Activated T-helper 1 cell treated with anti-CD3 and anti-CD28 coated beads, Interleukin-2, amount 50 U/mL, for 16 hours (primary cell): ENCODE measurements at regions not wholly inside any gene's neighbourhood (a gene's known extent, or its start where the extent isn't known, plus 50 kb on each side); places are given as distances from the start of the nearest gene placed in this dataset.

Experiments used
- DNase-seq, 2 donors: peaks; one replicate each; pipeline ENCODE4 v3.0.0-alpha.2; 2020; ENCODE audit warnings: low read depth in 1 of 2, low spot score in 1 of 2

DNA sequence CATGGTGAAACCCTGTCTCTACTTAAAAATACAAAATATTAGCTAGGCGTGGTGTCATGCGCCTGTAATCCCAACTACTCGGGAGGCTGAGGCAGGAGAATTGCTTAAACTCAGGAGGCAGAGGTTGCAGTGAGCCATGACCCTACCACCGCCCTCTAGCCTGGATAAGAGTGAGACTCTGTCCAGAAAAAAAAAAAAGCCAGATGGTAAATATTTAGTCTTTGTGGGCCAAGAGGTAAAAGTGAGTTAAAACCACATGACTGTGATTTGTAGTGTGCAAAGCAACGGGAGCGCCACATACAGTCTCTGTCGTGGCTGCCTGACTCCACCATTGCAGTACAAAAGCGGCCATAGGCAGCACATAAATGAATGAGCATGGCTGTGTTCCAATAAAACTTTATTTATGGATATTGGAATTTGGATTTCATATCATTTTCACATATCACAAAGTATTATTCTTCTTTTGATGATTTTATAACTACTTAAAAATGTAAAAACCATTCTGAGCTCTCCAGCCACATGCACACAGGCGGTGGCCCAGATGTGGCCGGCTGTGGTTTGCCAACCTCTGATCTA is 51.8 kb upstream of the CASZ1 start:
- no peak for DNase-seq

DNA sequence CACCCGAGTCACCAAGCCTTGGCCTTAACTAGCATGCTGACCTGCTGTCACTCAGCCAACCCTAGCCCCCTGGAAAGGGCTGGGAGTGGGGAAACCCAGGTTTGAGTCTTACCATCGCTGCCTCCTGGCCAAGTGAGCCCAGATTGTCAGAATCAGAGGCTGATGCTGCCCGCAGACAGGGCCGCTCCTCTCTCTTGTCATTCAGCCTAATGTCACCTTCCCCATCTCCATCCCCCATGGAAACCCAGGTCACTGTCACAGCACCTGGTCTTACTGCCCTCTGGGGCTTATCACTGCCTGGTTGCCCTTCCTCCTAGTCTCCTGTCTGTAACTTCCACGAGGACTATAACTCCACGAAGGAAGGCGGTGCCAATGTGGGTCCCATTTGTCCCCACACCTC is 53.6 kb upstream of the CASZ1 start:
- DNase-seq = no peak

DNA sequence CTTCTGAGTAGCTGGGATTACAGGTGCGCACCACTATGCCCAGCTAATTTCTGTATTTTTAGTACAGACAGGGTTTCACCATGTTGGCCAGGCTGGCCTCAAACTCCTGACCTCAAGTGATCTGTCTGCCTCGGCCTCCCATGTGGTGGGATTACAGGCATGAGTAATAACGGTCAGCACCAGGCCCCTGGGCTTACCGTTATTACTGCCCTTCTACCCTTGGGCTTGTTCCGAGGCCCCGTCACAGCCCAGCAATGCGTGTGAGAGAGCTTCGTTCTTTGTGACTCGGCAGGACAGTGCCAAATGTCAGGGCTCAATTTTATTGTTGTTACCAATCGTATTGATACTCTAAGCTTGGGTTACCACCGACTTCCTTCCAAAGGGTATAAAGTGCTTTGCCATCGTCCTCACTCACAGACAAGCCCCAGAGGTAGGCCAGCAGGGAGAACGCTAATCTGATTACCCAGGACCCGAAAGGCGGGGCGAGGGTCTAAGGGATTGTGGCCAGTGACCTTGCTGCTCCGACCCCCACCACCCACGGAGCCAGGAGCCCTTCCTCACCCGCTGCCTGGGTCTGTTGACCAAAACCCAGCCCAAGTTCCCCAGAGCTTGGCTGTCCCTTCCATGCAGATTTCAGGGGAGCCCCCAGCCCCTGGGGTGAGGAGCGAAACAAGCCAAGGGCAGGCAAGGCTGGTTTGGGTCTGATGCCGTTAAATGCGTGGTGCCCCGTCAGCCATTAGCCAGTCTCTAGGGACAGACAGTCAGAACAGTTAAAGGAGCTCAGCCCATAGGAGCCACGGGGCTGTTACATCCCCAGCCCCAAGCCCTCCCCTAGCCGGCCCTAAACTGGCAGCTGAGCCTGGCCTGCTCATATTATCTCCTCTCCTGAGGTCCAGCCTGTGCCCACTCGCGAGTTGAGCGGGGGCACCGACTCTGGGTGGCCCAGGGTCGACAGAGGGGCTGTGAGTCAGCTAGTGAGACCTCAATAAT is 54.9 kb upstream of the CASZ1 start:
- no peak for DNase-seq

DNA sequence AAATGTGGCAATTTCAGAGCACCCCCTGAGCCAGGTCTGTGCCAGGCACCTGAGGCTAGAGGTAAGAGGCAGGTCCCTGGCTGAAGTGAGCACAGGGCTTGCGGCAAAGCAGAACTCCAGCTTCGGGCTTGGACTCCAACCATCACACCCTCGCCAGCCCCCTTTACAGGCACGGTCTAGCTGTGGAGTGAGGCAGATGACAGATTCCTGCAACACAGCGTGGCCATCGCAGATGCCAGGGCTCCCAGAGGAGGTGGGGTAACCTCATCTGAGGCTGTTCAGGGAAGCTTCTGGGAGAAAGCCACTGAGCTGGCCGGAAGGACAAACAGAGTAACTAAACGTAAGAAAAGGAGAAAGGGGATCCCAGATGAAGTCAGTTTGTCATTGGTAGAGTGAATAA is 55.6 kb upstream of the CASZ1 start:
- no peak for DNase-seq

DNA sequence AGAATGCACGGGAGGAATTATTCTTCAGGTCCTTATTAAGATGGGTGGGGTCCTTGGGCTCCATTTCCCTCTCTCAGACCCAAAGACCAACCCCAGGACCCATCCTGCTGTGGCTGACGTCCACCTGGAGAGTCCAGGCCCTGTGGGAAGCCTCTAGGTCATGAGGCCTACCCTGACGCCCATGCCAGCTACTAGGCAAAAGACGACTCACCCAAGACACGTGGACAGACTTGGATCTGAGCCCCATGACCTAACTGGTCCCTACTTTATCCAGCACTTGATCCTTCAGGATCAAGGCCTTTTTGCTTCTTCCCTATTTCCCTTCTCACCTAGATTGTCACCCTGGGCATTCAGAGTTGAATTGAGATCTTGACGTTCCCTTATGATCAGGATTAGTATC is 56.0 kb upstream of the CASZ1 start:
- DNase-seq = no peak

DNA sequence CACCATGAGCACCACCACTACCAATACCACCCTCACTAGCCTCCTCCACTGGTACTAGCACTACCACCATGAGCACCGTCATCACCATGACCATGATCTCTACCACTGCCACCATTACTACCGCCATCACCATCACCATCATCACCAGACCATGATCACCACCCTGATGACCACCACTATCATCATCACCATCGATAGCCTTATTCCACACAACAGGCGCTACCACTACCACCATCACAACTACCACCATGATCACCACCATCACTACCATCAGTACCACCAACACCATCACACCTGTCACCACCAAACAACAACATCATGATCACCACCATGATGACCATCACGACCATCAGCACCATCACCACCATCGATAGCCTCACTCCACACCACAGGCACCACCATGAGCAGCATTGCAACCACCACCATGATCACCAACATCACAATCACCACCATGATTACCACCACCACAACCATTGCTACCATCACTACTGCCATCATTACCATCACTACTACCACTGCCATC is 56.6 kb upstream of the CASZ1 start:
- DNase-seq = no peak

DNA sequence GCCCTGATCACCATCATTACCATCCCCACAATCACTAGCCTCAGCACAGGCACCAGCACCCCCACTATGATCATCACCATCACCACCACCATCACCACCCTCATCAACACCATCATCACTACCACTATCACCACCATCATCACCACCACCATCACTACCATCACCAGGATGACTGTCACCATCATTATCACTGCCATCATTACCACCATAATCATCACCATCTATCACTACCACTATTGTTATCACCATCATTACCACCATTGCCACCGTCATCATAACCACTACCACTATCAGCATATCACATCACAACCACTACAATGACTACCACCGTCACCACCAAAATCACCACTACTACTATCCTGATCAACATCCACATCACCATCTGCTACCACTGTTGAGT is 57.3 kb upstream of the CASZ1 start:
- DNase-seq = no peak

DNA sequence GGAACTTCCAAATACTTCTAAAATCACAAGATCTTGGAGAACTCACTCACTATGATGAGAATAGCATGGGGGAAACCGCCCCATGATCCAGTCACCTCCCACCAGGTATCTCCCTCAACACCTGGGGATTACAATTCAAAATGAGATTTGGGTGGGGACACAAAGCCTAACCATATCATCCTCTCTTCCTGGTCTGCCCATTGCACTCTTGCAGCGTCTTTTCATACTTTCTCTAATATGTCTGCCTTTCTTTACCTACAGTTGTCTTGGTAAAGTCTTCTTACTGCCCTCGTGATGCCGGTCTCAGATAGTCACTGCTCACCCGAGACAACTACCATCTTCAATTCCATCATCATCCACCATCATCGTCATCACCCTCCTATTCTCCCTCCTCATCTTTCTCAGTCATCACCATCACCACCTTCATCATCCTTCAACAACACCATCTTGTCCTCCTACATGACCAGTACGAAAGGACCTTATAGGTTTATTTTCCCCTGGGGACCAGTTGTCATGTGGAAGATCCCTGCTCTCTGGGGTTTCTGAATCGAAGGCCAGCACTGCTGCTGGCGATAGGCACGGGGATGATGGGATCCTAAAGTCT is 58.5 kb upstream of the CASZ1 start:
- DNase-seq = no peak

DNA sequence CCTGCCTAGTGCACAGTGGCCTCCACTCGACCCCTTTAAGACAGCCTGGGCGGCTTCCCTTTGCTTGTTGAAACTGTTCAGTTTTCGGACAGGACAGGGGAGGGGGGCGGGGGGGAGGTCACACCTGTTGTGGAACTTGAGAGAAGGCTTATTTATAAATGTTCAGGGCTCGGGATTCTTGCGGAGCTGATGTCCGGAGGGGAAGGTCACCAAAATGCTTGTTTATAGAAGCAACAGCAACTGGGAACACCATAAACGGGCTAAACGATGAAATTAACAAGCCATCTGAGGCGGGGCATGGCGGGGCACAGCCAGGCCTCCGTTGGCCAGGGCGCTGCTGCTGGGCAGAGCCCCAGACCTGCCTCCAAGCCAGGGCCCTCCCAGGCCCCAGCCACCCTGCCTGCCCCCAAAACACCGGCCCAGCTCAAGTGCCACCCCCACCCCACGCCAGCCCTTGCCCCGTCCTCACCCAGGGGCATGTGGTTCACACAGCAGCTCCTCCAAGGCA is 59.8 kb upstream of the CASZ1 start:
- DNase-seq = no peak

DNA sequence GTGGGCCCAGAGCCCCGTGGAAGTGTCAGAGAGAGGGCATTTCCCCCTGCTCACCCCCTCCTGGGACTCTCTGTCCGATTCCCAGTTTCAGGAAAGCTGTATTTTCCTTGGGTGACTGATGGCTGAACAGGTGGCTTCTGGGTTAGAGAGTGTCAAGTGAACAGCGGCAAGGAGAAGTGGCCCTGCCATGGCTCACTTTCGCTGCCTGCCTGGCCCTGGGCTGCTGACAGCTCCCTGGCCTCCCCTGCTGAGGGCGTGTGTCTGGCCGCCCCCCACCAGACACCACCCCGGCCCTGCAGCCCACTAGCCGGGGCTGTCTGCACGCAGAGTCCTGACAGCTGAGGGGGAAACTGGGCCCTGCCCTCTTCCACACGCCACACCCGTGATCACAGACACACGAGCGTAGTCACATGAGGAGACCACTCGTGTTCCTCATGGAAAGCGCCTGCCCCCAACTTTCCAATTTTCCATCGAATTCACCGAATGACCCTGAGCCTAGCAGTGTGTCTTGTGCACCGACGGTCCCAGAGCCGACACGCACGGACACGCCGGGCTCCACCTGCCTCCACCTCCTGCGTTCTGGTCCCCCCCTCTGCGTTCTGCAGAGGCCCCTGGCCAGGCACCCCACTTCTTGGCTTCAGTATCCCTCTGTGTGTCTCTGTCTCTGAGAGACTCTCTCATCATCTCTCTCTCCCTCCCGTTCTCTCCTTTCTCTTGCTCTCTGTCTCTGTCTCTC is 60.6 kb upstream of the CASZ1 start:
- DNase-seq = no peak

DNA sequence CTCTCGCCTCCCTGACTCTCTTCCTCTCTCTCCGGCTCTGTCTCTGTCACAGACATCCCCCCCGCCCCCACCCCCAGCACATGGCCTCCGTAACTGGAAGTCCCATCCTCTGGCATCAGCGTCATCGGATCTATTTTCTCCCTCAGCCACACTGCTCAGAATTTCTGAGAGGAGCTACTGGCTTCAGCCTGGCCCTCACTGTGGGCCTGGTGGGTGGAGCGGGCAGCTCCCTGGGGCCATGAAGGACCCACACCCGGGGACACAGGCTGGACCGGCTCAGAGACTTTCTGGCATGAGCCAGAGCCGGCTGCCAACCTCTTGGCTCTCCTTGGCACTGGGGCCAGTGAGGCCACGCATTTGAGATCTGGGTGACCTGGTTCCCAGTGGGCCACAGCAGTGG is 61.2 kb upstream of the CASZ1 start:
- DNase-seq = no peak

DNA sequence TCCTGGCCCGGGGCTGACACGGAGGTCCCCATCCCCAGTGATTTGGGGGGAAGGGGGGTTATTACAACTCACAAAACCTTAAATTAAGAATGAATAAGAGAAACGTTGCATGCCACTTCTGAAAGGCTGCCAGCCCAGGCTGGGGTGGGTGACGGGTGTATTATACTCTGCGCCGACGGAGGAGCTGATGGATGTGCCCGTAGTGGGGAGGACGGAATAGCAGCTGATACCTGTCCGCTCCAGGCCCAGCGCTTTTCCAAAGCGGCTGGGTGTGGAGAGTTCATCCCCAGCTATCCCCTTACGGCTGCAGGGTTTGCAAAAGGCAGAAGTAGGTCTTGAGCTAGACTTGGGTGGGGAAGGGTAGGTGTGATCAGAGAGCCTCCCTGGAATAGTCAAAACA is 63.8 kb upstream of the CASZ1 start:
- no peak for DNase-seq

DNA sequence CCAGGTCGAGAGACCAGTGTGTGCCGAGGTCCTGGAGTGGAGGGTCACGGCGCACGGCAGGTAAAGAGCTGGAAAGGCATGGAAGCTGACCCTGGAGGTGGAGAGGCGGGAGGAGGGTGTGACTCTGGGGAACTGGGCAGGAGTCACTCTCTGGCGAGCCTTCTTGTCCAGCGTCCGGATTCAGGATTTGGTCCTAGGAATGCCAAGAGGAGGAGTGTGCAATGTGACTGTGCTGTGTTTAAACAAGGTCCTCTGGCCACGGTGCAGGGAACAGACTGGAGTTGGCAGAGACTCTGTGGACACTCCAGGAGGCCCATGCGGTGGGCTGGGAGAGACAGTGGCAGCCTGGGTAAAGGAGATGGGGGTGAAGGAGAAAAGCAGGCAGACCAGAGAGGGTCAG is 64.2 kb upstream of the CASZ1 start:
- DNase-seq = no peak

DNA sequence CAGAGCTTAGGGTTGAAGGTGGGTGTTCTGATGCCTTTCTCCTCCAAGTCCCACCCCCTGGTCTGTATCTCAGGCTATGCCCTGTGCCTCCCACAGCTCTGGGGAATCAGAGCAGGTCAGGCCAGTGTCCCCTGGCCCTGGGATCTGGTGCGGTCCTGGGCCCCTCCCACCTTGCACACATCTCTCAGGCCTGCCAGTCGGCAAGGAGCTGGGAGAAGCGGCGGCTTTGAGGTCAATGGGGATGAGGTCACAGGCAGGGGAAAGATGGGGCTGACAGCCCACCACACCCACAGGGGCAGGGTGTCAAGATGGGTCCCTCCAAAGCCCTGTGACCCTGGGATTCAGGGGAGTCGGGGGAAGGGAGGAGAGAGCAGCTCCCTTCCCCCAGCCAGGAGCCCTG is 65.4 kb upstream of the CASZ1 start:
- DNase-seq = no peak

DNA sequence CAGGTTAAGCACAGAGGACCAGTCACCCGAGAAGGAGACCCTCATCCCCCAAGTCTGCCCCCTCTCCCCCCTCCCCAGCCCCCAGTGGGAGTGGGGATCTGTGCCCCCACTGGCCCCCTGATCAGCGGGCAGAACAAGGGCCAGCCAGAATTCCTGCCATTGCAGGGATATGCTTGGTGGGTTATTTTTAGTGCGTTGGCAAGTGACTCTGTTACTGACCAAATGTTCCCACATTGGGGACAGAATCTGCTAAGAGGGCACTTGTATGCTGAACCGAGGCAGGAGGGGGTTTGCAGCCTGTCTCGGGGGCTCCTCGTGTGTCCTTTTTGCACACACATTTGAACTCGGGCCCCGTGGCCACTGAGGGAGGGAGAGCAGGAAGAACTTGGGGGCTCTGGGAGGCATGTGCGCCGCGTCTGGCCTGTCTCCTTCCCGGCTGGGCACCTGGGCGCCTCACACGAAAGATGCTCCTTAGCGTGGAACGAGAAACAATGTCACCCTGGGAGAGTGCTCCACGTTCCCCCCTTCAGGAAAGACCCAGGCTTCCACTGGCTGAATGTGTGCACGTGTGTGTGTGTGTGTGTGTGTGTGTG is 66.4 kb upstream of the CASZ1 start:
- no peak for DNase-seq

DNA sequence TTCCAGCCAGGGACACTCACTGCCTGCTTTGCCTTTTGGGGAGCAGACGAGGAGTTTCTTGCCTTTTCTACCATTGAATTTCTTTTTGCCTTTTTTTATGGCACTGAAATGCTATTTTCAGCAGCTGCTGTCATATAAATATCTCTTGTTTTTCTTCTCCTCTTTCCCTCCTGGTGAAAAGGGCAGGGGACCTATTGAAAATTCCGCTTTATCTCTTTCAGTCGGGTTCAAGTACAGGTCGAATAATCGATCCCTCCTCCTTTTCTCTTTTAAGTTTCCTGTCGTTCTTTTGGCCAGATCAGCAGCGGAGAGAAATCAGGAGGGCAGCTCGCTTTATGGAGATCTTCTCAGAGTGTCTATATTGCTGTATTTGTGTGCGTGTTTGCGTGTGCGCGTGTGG is 67.4 kb upstream of the CASZ1 start:
- DNase-seq = no peak

DNA sequence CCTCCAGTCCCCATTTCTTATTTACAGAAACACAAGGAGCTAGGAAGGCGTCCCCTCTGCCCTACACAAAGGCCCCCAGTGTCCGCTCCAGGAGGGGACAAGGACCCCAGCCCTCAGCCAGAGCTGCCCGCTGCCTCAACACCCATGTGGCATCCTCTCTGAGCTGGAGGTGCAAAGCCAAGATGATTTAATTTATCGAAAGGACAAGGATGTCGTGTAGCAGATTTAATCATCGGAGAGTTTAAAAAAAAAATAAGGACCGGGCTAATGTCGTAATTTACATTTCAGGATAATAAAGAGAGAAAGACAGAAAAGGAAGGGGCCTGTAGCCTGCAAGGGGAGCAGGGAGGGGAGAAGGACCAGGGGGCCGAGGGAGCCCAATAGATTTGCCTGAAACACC is 68.3 kb upstream of the CASZ1 start:
- DNase-seq = no peak

DNA sequence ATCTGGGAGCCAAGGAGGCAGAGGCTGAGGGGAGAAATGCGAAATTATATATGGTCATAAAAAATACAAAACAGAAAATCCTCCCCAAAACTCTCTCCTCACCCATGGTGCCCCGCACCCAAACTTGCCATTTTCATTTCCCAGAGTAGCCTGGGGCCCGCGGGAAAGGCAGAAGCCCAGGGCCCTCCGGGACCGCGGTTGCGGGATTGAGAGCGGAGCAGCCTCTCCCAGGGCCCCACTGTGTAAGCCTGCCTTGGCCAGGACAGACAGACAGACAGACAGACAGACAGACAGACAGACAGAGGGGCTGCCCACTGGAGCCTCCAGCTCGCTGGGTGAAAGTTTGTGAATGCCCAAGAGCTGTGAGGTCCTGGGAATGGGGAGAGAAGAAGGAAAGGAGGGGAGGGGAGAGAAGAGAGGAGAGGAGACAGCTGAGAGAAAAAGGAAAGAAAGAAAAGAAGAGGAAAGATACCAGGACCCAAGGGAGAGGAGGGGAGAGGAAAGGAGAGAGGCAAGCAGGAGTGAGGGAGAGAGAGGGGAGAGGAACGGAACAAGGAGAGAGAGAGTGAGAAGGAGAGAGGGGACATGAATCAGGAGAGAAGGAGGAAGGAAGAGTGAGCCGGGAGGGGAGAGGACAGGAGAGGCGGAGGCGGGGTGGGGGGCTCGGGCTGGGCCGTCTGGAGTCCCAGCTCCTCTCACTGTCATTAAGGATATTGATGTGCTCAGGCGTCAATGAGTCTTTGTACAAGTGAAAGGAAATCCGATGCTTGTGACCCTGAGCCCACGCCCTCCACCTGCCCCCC is 69.3 kb upstream of the CASZ1 start:
- no peak for DNase-seq

DNA sequence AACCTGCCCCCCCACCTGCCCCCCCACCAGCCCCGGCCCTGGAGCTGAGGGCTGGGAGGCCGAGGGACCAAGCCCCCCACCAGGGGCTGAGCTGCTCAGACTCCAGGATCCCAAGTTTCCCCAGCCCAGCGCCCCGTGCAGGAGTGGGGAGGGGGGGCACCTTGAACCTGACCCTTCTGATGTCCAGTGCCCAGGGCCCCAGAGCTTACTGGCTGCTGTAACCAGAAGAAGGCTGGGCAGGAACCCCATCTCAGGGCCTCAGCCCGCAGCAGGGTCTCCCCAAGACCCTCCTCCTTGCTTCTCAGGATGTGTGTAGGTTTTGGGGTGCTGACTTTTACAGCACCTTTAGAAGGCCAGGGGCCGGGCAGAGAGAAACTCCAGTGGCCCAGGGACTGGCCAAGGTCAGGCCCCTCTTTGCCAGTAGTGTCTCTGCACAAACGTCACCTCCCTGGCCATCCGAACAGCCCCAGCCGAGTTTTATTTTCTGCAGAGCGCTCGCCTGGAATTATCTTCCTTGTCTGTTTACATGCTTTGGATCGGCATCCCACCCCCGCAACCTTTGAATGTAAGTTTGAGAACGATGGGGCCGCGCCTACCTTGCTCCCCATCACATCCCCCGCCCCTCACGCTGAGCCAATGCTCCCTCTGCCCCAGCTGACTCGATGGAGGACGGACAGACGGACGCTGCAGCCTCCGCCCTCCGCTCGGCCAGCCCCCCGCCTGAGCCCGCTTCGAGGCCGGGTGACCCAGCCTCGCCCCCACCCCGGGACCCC is 70.1 kb upstream of the CASZ1 start:
- no peak for DNase-seq
